HG02884 (cell line): ENCODE measurements at regions not wholly inside any gene's neighbourhood (a gene's known extent, or its start where the extent isn't known, plus 50 kb on each side); places are given as distances from the start of the nearest gene placed in this dataset.
"Not testable (repeated sequence)": the region's sequence is repeated elsewhere in the genome, so short reads cannot be mapped to it uniquely, and the experiment has no call there.

ENCODE experiments used
- ATAC-seq: cut with Tn5 transposase; IDR thresholded peaks from one replicate; pipeline ENCODE4 v1.9.1; 2021; ENCODE audit warnings: mild to moderate bottlenecking, moderate library complexity; ENCODE audit not compliant: unreplicated experiment

DNA sequence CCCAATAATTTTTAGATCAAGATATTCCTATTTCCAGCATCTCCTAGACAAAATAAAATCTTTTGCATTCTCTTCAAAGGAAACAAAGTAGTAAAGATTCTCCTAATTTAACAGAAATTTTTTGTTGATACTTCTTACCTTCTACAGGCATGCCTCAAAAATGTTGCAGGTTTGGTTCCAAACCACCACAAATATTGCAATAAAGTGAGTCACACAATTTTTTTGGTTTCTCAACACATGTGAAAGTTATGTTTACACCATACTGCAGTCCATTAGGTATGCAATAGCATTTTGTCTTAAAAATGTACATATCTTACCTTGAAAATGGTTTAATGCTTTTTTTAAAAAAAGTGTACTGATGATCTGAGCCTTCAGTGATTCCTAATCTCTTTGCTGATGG lies 65.6 kb upstream of the USP15 start:
- ATAC-seq = no peak

DNA sequence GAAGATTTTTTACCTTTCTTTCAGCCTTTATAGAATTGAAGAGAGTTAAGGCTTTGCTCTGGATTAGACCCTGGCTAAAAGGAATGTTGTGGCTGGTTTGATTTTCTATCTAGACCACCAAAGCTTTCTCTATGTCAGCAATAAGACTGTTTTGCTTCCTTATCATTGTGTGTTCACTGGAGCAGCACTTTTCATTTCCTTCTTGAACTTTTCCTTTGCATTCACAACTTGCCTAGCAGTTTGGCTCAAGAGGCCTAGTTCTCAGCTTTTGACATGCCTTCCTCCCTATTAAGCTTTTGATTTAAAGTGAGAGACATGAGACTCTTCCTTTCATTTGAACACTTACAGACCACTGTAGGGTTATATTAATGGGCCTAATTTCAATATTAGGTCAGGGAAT lies 64.1 kb upstream of the USP15 start:
- no peak for ATAC-seq

DNA sequence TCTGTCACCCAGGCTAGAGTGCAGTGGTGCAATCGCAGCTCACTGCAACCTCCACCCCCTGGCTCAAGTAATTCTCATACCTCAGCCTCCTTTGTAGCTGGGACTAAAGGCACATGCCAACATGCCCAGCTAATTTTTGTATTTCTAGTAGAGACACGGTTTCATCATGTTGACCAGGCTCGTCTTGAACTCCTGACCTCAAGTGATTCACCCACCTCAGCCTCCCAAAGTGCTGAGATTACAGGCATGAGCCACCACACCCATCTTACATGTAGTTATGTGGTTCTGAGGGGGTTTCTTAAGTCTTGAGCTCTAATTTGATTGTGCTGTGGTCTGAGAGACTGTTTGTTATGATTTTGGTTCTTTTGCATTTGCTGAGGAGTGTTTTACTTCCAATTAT lies 57.3 kb upstream of the USP15 start:
- not testable (repeated sequence) for ATAC-seq

DNA sequence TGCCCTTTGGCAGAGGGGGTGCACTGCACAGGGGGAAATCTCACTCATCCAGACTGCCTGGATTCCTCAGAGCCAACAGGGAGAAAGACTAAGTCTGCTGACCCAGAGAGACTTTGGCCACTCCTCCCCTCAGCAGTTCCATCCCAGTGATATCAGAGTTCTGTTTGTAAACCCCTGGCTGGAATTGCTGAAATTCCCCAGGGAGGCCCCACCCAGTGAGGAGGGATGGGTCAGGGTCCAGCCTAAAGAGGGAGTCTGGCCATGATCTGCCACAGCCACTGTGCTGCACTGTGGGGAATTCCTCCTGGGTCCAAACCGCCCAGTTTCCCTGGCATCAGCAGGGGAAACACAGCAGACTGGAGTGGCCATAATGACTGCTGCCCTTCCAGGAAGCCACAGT lies 54.9 kb upstream of the USP15 start:
- ATAC-seq = no peak

DNA sequence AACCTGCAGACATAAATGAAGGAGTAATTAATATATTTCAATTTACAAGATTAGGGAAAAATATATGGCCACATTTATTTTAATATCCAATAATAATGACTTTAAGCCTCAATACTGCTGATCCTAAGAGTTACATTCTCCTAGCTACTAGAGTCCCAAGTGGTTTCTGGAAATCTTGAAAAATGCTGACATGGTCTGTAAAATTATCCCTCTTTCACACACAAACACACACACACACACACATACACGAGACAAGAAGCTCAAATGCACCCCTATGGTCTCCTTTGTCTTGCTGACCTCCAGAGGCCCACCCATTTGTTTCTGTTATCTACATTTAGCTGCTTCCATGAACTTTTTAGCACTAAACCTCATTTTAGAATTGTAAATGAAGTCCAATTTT lies 53.0 kb upstream of the USP15 start:
- no peak for ATAC-seq
